ENCODE measurements at regions not wholly inside any gene's neighbourhood (a gene's known extent, or its start where the extent isn't known, plus 50 kb on each side); places are given as distances from the start of the nearest gene placed in this dataset.
"Not testable (repeated sequence)": the region's sequence is repeated elsewhere in the genome, so short reads cannot be mapped to it uniquely, and the experiment has no call there.

DNA sequence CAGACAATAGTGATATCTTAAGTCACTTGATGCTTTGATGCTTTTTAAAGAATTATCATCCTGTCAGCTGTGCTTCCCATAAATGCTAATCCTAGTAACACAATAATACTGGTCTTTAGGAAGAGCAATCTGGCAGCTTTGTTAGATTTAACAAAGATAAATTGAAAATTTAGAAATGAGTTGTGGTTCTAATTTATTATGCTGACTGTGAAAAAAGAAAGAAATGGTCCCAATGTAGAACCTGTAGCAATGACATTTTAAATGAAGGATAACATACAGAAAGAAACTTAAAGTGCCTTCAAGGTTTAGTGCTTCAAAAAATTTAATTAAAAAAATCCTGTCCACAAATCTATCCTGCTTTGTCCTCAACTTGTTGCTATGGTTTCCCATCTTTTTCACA, 81.6 kb upstream of the HGF start:
- TF ChIP-seq, protein P1, sequence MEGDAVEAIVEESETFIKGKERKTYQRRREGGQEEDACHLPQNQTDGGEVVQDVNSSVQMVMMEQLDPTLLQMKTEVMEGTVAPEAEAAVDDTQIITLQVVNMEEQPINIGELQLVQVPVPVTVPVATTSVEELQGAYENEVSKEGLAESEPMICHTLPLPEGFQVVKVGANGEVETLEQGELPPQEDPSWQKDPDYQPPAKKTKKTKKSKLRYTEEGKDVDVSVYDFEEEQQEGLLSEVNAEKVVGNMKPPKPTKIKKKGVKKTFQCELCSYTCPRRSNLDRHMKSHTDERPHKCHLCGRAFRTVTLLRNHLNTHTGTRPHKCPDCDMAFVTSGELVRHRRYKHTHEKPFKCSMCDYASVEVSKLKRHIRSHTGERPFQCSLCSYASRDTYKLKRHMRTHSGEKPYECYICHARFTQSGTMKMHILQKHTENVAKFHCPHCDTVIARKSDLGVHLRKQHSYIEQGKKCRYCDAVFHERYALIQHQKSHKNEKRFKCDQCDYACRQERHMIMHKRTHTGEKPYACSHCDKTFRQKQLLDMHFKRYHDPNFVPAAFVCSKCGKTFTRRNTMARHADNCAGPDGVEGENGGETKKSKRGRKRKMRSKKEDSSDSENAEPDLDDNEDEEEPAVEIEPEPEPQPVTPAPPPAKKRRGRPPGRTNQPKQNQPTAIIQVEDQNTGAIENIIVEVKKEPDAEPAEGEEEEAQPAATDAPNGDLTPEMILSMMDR (IDR thresholded peaks at IDR 0.05; ENCODE audit: low read length), result no peak
- no peak for TF ChIP-seq EZH2 (IDR thresholded peaks at IDR 0.05; ENCODE audit: borderline replicate concordance, low read length)
- Histone ChIP-seq H3K9ac (ENCODE audit: low read length) (no peak overlapping the region), H4K20me1 (ENCODE audit: insufficient read depth, low read length) (no peaks in the 10 kb centered on the region), H3K9me3 (ENCODE audit: low read length) (0 out of 2 replicates have a peak, but pooled peaks cover 9% of the 10 kb centered on the region), H3K27me3 (ENCODE audit: insufficient read depth, low read length) (no peaks in the 10 kb centered on the region), H3K4me2 (ENCODE audit: low read length) (no peak overlapping the region), H3K27ac (ENCODE audit: low read depth, low read length, poor library complexity, severe bottlenecking) (no peak overlapping the region), H3K36me3 (ENCODE audit: insufficient read depth, low read length) (no peaks in the 10 kb centered on the region), H3K9me2 (ENCODE audit: low read depth, low read length) (no peaks in the 10 kb centered on the region), H3K4me1 (ENCODE audit: insufficient read depth, low read length, severe bottlenecking) (peaks cover 31% of the 10 kb centered on the region), H2AFZ (ENCODE audit: low read length) (peak overlapping the region; percentile 62; the same call in 1 of the 2 replicates), H3F3A (ENCODE audit: insufficient read depth, low read length) (no peaks in the 10 kb centered on the region), H3K4me3 (ENCODE audit: low read depth, low read length, poor library complexity, severe bottlenecking) (no peak overlapping the region), H3K79me2 (ENCODE audit: insufficient read depth, low read length) (no peaks in the 10 kb centered on the region)

DNA sequence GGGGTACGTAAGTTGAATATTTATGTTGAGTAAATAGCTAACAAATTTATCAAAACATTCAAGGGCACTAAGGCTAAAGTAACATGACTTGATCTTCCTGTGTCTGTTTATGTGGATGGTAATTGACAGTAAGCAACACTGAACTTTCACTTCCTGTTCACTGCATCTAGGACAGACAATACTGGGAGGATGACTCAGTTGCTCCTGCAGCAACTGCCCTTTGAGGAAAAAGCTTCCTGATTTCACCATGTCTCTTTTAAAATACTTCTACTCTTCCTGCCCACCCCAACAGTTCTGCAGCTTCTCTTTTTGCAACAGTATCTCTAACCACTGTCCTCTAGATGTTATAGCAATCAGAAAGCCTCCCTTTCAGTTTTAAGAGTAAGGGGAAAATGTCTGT, 76.6 kb upstream of the HGF start:
- TF ChIP-seq, protein P1 (IDR thresholded peaks at IDR 0.05; ENCODE audit: low read length), result no peak
- TF ChIP-seq EZH2 (IDR thresholded peaks at IDR 0.05; ENCODE audit: borderline replicate concordance, low read length), result no peak

DNA sequence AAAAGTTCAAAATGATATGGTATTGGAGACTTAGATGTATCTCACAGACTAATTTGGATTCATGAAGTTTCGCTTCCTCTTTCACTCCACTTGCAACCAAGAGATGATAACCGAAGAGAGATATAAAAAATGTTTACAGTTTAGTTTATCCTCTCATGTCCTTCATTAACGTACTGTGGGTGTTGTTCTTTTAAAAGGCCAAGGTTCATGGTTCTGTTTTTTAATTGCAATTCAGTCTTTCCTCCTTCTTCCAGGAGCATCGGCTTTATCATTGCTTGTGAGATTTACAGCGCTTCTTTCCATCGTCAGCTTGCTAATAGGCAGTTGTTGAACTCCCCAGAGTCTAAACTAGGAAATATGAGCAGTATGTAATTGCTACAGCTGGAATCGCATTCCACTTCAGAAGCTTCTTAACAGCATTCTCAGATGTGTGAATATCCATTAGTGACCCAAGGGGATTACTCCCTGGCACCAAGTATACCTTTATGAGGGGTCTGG, 75.9 kb upstream of the HGF start:
- Histone ChIP-seq H3K79me2 (ENCODE audit: insufficient read depth, low read length) (no peaks in the 10 kb centered on the region), H3K27ac (ENCODE audit: low read depth, low read length, poor library complexity, severe bottlenecking) (peak overlapping the region; percentile 92), H3K4me2 (ENCODE audit: low read length) (peak overlapping the region; percentile 66), H3K36me3 (ENCODE audit: insufficient read depth, low read length) (no peaks in the 10 kb centered on the region; the same call in 1 of the 2 replicates), H3K9me2 (ENCODE audit: low read depth, low read length) (no peaks in the 10 kb centered on the region), H3K4me1 (ENCODE audit: insufficient read depth, low read length, severe bottlenecking) (peaks cover 26% of the 10 kb centered on the region), H3F3A (ENCODE audit: insufficient read depth, low read length) (no peaks in the 10 kb centered on the region), H3K4me3 (ENCODE audit: low read depth, low read length, poor library complexity, severe bottlenecking) (peak overlapping the region; percentile 32), H3K9ac (ENCODE audit: low read length) (peak overlapping the region; percentile 41), H3K27me3 (ENCODE audit: insufficient read depth, low read length) (no peaks in the 10 kb centered on the region), H2AFZ (ENCODE audit: low read length) (peak overlapping the region; percentile 25; the same call in 1 of the 2 replicates), H4K20me1 (ENCODE audit: insufficient read depth, low read length) (no peaks in the 10 kb centered on the region), H3K9me3 (ENCODE audit: low read length) (peaks cover 9% of the 10 kb centered on the region; the same call in 1 of the 2 replicates)
- TF ChIP-seq, protein P1 (IDR thresholded peaks at IDR 0.05; ENCODE audit: low read length), result no peak
- TF ChIP-seq EZH2 (IDR thresholded peaks at IDR 0.05; ENCODE audit: borderline replicate concordance, low read length), result no peak

More for the DNA sequence above, 76.6 kb upstream of the HGF start:
- no peaks in the 10 kb centered on the region for H3K27me3 ChIP-seq (ENCODE audit: insufficient read depth, low read length)
- peak overlapping the region; percentile 66 for H3K4me2 ChIP-seq (ENCODE audit: low read length)
- no peaks in the 10 kb centered on the region for H3K9me2 ChIP-seq (ENCODE audit: low read depth, low read length)
- H3K9me3 ChIP-seq (ENCODE audit: low read length), result peaks cover 9% of the 10 kb centered on the region; the same call in 1 of the 2 replicates
- no peaks in the 10 kb centered on the region for H3K79me2 ChIP-seq (ENCODE audit: insufficient read depth, low read length)
- no peaks in the 10 kb centered on the region; the same call in 1 of the 2 replicates for H3K36me3 ChIP-seq (ENCODE audit: insufficient read depth, low read length)
- H3K4me1 ChIP-seq (ENCODE audit: insufficient read depth, low read length, severe bottlenecking), result peaks cover 31% of the 10 kb centered on the region
- H2AFZ ChIP-seq (ENCODE audit: low read length), result no peak overlapping the region
- peak overlapping the region; percentile 92 for H3K27ac ChIP-seq (ENCODE audit: low read depth, low read length, poor library complexity, severe bottlenecking)
- H4K20me1 ChIP-seq (ENCODE audit: insufficient read depth, low read length), result no peaks in the 10 kb centered on the region
- no peaks in the 10 kb centered on the region for H3F3A ChIP-seq (ENCODE audit: insufficient read depth, low read length)
- no peak overlapping the region for H3K4me3 ChIP-seq (ENCODE audit: low read depth, low read length, poor library complexity, severe bottlenecking)
- H3K9ac ChIP-seq (ENCODE audit: low read length), result peak overlapping the region; percentile 41

DNA sequence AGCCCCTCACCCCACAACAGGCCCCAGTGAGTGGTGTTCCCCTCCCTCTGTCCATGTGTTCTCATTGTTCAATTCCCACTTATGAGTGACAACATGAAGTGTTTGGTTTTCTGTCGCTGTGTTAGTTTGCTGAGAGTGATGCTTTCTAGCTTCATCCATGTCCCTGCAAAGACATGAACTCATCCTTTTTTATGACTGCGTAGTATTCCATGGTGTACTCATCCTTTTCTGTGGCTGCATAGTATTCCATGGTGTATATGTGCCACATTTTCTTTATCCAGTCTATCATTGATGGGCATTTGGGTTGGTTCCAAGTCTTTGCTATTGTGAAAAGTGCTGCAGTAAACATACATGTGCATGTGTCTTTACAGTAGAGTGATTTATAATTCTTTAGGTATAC, 73.8 kb upstream of the HGF start:
- H4K20me1 ChIP-seq (ENCODE audit: insufficient read depth, low read length); H2AFZ ChIP-seq (ENCODE audit: low read length); H3K27ac ChIP-seq (ENCODE audit: low read depth, low read length, poor library complexity, severe bottlenecking); H3K27me3 ChIP-seq (ENCODE audit: insufficient read depth, low read length); H3K9ac ChIP-seq (ENCODE audit: low read length); H3K36me3 ChIP-seq (ENCODE audit: insufficient read depth, low read length); H3K4me3 ChIP-seq (ENCODE audit: low read depth, low read length, poor library complexity, severe bottlenecking); H3K4me2 ChIP-seq (ENCODE audit: low read length); H3K79me2 ChIP-seq (ENCODE audit: insufficient read depth, low read length); H3F3A ChIP-seq (ENCODE audit: insufficient read depth, low read length); H3K9me2 ChIP-seq (ENCODE audit: low read depth, low read length): not testable (repeated sequence)
- Histone ChIP-seq H3K4me1 (ENCODE audit: insufficient read depth, low read length, severe bottlenecking) (peaks cover 26% of the 10 kb centered on the region), H3K9me3 (ENCODE audit: low read length) (peaks cover 12% of the 10 kb centered on the region)
